ENCODE measurements at regions not wholly inside any gene's neighbourhood (a gene's known extent, or its start where the extent isn't known, plus 50 kb on each side); places are given as distances from the start of the nearest gene placed in this dataset.

GRCh38 chr11:23688411-23688810, 808.4 kb upstream of the LUZP2 start:
- no peak for TF ChIP-seq POLR2A (IDR thresholded peaks at IDR 0.05)
- no peak for TF ChIP-seq EP300 (IDR thresholded peaks at IDR 0.05)

All from suprapubic skin (tissue), 2 donors.